ENCODE measurements at regions not wholly inside any gene's neighbourhood (a gene's known extent, or its start where the extent isn't known, plus 50 kb on each side); places are given as distances from the start of the nearest gene placed in this dataset.

DNA sequence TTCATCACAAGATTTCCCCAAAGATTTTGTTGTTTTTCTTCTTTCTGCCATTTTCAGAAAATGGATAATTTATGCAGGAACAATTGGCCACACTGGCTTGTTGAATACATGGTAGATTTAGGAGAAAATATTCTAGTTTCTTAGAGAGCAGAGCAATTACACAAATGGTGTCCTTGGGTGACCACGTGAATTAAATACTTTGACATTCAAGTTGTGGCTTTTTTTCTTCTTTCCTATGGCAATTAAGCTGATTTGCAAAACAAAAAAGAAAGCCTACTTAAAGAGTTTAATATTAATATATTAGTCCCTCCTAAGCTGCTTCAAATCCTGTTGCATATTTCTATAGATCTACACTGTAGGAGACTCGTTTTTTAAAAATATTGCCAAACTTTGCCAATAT lies 133.0 kb upstream of the HTR2C start:
- Histone ChIP-seq H3K9me3 (ENCODE audit: control insufficient read depth in 1 of 2, insufficient read depth in 1 of 2, low read depth in 1 of 2, low read length in 2 of 2) (no peaks in the 10 kb centered on the region), H3K79me2 (ENCODE audit: insufficient read depth, low read length) (no peaks in the 10 kb centered on the region), H2AFZ (ENCODE audit: low read depth, low read length, poor library complexity, severe bottlenecking) (no peak overlapping the region), H3K27me3 (ENCODE audit: insufficient read depth, low read length) (no peaks in the 10 kb centered on the region), H3K4me1 (ENCODE audit: control insufficient read depth in 1 of 2, insufficient read depth in 2 of 2, low read length in 2 of 2) (no peaks in the 10 kb centered on the region), H3K27ac (ENCODE audit: low read depth, low read length) (no peak overlapping the region), H3K9ac (ENCODE audit: low read length) (no peak overlapping the region), H3K9me2 (ENCODE audit: insufficient read depth) (no peaks in the 10 kb centered on the region), H4K20me1 (ENCODE audit: insufficient read depth) (no peaks in the 10 kb centered on the region), H3K36me3 (ENCODE audit: control insufficient read depth in 1 of 2, insufficient read depth in 2 of 2, low read length in 2 of 2) (no peaks in the 10 kb centered on the region), H3K4me2 (ENCODE audit: low read length) (no peak overlapping the region), H3K4me3 (replicated peaks in 1 of 2; ENCODE audit: low read depth in 1 of 2, low read length in 2 of 2) (no peak overlapping the region)
- intact Hi-C loops (cut with micrococcal nuclease) = no loop called here
- RAD21 ChIA-PET (ENCODE audit: low non-redundant PET in 1 of 2, low total read pairs in 2 of 2, uncharacterized antibody in 2 of 2, unreplicated experiment in 2 of 2) = no interaction called here
- TF ChIP-seq RAD21 (IDR thresholded peaks at IDR 0.05; ENCODE audit: low read depth) (no peak), YY1 (IDR thresholded peaks at IDR 0.05; ENCODE audit: extremely low read depth, insufficient replicate concordance, low read depth, low read length) (no peak), SP1 (IDR thresholded peaks at IDR 0.05; ENCODE audit: low read depth) (no peak), ZNF274 (IDR thresholded peaks at IDR 0.05; ENCODE audit: low read depth, low read length) (no peak), CBX3 (IDR thresholded peaks at IDR 0.05; ENCODE audit: low read depth) (no peak), EZH2 (IDR thresholded peaks at IDR 0.05) (no peak), CEBPB (IDR thresholded peaks at IDR 0.05; ENCODE audit: low read depth) (no peak), POLR2AphosphoS5 (IDR thresholded peaks at IDR 0.05; ENCODE audit: low read depth, low read length) (no peak), MAX (IDR thresholded peaks at IDR 0.05) (no peak), TCF7L2 (IDR thresholded peaks at IDR 0.05; ENCODE audit: borderline replicate concordance, extremely low read depth, insufficient read depth, insufficient read length) (no peak), EGR1 (IDR thresholded peaks at IDR 0.05; ENCODE audit: low read depth) (no peak), POLR2A (IDR thresholded peaks at IDR 0.05; ENCODE audit: borderline replicate concordance, extremely low read depth, insufficient read depth, insufficient read length) (no peak), ZBTB33 (IDR thresholded peaks at IDR 0.05; ENCODE audit: extremely low read depth, insufficient replicate concordance, low read length) (no peak), JUND (IDR thresholded peaks at IDR 0.05) (no peak), FOSL1 (IDR thresholded peaks at IDR 0.05; ENCODE audit: low read depth) (no peak), SRF (IDR thresholded peaks at IDR 0.05; ENCODE audit: low read depth) (no peak)
- TF ChIP-seq, protein P1, sequence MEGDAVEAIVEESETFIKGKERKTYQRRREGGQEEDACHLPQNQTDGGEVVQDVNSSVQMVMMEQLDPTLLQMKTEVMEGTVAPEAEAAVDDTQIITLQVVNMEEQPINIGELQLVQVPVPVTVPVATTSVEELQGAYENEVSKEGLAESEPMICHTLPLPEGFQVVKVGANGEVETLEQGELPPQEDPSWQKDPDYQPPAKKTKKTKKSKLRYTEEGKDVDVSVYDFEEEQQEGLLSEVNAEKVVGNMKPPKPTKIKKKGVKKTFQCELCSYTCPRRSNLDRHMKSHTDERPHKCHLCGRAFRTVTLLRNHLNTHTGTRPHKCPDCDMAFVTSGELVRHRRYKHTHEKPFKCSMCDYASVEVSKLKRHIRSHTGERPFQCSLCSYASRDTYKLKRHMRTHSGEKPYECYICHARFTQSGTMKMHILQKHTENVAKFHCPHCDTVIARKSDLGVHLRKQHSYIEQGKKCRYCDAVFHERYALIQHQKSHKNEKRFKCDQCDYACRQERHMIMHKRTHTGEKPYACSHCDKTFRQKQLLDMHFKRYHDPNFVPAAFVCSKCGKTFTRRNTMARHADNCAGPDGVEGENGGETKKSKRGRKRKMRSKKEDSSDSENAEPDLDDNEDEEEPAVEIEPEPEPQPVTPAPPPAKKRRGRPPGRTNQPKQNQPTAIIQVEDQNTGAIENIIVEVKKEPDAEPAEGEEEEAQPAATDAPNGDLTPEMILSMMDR (IDR thresholded peaks at IDR 0.05 in 2 of 3, conservative IDR thresholded peaks at IDR 0.05 in 1 of 3; ENCODE audit: borderline replicate concordance in 1 of 3, insufficient read depth in 1 of 3, low read depth in 2 of 3, low read length in 2 of 3) = no peak
- TF ChIP-seq, protein P2, sequence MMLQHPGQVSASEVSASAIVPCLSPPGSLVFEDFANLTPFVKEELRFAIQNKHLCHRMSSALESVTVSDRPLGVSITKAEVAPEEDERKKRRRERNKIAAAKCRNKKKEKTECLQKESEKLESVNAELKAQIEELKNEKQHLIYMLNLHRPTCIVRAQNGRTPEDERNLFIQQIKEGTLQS (IDR thresholded peaks at IDR 0.05) = no peak
- TF ChIP-seq, protein P3, sequence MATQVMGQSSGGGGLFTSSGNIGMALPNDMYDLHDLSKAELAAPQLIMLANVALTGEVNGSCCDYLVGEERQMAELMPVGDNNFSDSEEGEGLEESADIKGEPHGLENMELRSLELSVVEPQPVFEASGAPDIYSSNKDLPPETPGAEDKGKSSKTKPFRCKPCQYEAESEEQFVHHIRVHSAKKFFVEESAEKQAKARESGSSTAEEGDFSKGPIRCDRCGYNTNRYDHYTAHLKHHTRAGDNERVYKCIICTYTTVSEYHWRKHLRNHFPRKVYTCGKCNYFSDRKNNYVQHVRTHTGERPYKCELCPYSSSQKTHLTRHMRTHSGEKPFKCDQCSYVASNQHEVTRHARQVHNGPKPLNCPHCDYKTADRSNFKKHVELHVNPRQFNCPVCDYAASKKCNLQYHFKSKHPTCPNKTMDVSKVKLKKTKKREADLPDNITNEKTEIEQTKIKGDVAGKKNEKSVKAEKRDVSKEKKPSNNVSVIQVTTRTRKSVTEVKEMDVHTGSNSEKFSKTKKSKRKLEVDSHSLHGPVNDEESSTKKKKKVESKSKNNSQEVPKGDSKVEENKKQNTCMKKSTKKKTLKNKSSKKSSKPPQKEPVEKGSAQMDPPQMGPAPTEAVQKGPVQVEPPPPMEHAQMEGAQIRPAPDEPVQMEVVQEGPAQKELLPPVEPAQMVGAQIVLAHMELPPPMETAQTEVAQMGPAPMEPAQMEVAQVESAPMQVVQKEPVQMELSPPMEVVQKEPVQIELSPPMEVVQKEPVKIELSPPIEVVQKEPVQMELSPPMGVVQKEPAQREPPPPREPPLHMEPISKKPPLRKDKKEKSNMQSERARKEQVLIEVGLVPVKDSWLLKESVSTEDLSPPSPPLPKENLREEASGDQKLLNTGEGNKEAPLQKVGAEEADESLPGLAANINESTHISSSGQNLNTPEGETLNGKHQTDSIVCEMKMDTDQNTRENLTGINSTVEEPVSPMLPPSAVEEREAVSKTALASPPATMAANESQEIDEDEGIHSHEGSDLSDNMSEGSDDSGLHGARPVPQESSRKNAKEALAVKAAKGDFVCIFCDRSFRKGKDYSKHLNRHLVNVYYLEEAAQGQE (IDR thresholded peaks at IDR 0.05; ENCODE audit: low read depth) = no peak
- POLR2A ChIA-PET = no interaction called here
- BruUV-seq (replicated peaks) = no TSS peak
- CTCF ChIA-PET = no interaction called here
- no peak for ATAC-seq
- DNase-seq (ENCODE audit: low read depth, low spot score) = no peak
